Endothelial cell of umbilical vein (primary cell): ENCODE measurements at regions not wholly inside any gene's neighbourhood (a gene's known extent, or its start where the extent isn't known, plus 50 kb on each side); places are given as distances from the start of the nearest gene placed in this dataset.
"Not testable (repeated sequence)": the region's sequence is repeated elsewhere in the genome, so short reads cannot be mapped to it uniquely, and the experiment has no call there.

Experiments used
- BruUV-seq: library from RNA; stranded (reverse); fragments of 400-500 nt; replicated peaks from 2 replicates; lab custom pipeline; 2021; lab: Mats Ljungman, UMichigan
- CTCF ChIA-PET: fragments of 300-600, 350-600 bp; sonication (Branson Sonifier 250); formaldehyde crosslinking; loops from one replicate; lab custom pipeline; 2021; ENCODE audit warnings: antibody characterized with exemption, inconsistent platforms; lab: Charles Lee
- POLR2A ChIA-PET: fragments of 300-600, 350-600 bp; sonication (Branson Sonifier 250); formaldehyde crosslinking; loops from one replicate; lab custom pipeline; 2021; ENCODE audit warnings: antibody characterized with exemption, inconsistent platforms; lab: Charles Lee
- DNase-seq: peaks from one replicate; pipeline ENCODE4 v3.0.0-alpha.2; 2011; ENCODE audit warnings: low read depth, low spot score
- FAIRE-seq: peaks from 2 replicates; lab custom pipeline; 2011; peaks lifted over from hg19 to GRCh38; lab: Jason Lieb, UNC
- H2AFZ ChIP-seq: 2 replicates; pipeline ENCODE4 v1.6.0; 2012; ENCODE audit warnings: low read depth, low read length, control low read depth, inconsistent platforms
- H3K27ac ChIP-seq: 2 replicates; pipeline ENCODE4 v1.5.1; 2011; ENCODE audit warnings: low read depth, mild to moderate bottlenecking, control low read depth, low read length, moderate library complexity; ENCODE audit not compliant: insufficient read depth
- H3K27me3 ChIP-seq, 2 experiments: 2 replicates each; pipeline versions ENCODE4 v1.6.0 to v1.6.1; 2011; ENCODE audit warnings: low read length in 2 of 2, mixed read lengths in 1 of 2; ENCODE audit not compliant: control insufficient read depth in 2 of 2, insufficient read depth in 2 of 2
- H3K36me3 ChIP-seq, 2 experiments: 2 replicates in 1 of 2; 3 replicates in 1 of 2; pipeline ENCODE4 v1.5.1; 2011; ENCODE audit warnings: low read length in 2 of 2, mild to moderate bottlenecking in 1 of 2, moderate library complexity in 1 of 2; ENCODE audit not compliant: control insufficient read depth in 2 of 2, insufficient read depth in 2 of 2; ENCODE audit errors: extremely low read depth in 1 of 2
- H3K4me1 ChIP-seq: 3 replicates; pipeline ENCODE4 v1.5.1; 2011; ENCODE audit warnings: mild to moderate bottlenecking, low read length; ENCODE audit not compliant: control insufficient read depth, insufficient read depth; ENCODE audit errors: extremely low read depth
- H3K4me2 ChIP-seq: 2 replicates; pipeline ENCODE4 v1.6.1; 2011; ENCODE audit warnings: low read length, control low read depth, mixed read lengths; ENCODE audit not compliant: insufficient read depth
- H3K4me3 ChIP-seq, 3 experiments: fragments of 200-600 bp in 1 of 3; sonication (generic), shearing (Covaris generic) in 1 of 3; replicated peaks in 1 of 3; 2 replicates each; pipeline ENCODE4 v1.5.1; 2011 to 2016; ENCODE audit warnings: control low read depth in 3 of 3, low read length in 3 of 3, mild to moderate bottlenecking in 2 of 3, inconsistent platforms in 1 of 3, low read depth in 1 of 3, moderate library complexity in 1 of 3; ENCODE audit not compliant: insufficient read depth in 1 of 3
- H3K79me2 ChIP-seq: 2 replicates; pipeline ENCODE4 v1.6.0; 2012; ENCODE audit warnings: low read length, inconsistent platforms; ENCODE audit not compliant: control insufficient read depth, insufficient read depth
- H3K9ac ChIP-seq: replicated peaks from 2 replicates; pipeline ENCODE3; 2011; ENCODE audit warnings: low read length, control low read depth; ENCODE audit not compliant: insufficient read depth; ENCODE audit errors: extremely low read depth
- H3K9me1 ChIP-seq: replicated peaks from 3 replicates; pipeline ENCODE4 v1.6.0; 2011; ENCODE audit warnings: mild to moderate bottlenecking, low read length; ENCODE audit not compliant: control insufficient read depth, insufficient read depth; ENCODE audit errors: extremely low read depth
- H3K9me3 ChIP-seq: replicated peaks from 2 replicates; pipeline ENCODE4 v1.5.1; 2012; ENCODE audit warnings: low read length, inconsistent platforms; ENCODE audit not compliant: control insufficient read depth, insufficient read depth
- H4K20me1 ChIP-seq: replicated peaks from 2 replicates; pipeline ENCODE3; 2011; ENCODE audit warnings: mild to moderate bottlenecking, low read length; ENCODE audit not compliant: control insufficient read depth, insufficient read depth; ENCODE audit errors: extremely low read depth
- dilution Hi-C: fragments of 300-500 bp; cut with MboI; formaldehyde crosslinking; loops from one replicate; pipeline ENCODE4 v1.15.0; 2019; ENCODE audit warnings: low sequenced_read_pairs; ENCODE audit not compliant: extremely low pct_ligation_motif_present
- intact Hi-C: fragments of 100-400 bp; cut with micrococcal nuclease; formaldehyde crosslinking; loops from one replicate; pipeline ENCODE4 v1.10.0; 2022

DNA sequence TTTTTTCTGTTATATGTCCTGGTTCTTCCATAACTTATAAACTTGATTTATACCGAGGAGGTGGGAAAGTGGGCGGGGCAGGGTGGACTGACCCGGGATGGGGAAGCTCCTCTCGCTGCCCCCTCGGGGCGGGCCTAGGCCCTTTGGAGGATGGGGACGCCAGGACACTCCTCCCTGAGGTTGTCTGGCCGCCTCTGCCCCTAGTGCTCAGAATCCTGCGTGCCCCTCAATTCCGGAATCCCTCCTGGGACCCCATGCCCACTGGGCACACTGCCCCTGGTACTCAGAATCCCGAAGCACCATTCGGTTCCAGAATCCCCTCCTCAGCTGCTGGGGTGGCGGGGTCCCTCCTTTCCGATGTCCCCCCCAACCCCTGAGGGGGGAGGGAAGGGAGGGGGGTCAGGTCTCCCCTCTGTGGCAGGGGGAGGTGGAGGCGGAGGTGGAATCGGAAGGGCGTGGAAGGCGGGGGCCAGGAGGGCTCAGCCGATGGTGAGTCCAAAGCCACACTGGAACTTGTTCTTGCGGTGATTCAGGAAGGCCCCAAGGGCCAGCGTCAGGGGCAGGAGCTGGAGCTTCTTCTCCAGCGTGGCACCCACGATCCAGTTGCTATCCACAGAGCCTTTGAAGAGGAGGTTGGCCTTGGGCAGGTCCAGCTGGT lies 164.0 kb downstream of the POTEH start:
- H3K27ac ChIP-seq, intact Hi-C loops, H3K4me2 ChIP-seq, CTCF ChIA-PET, H3K36me3 ChIP-seq, H3K9me1 ChIP-seq, H4K20me1 ChIP-seq, POLR2A ChIA-PET, H2AFZ ChIP-seq, dilution Hi-C loops, H3K9ac ChIP-seq, H3K79me2 ChIP-seq, DNase-seq, H3K4me3 ChIP-seq, FAIRE-seq, H3K4me1 ChIP-seq, H3K9me3 ChIP-seq, BruUV-seq, H3K27me3 ChIP-seq: not testable (repeated sequence)

DNA sequence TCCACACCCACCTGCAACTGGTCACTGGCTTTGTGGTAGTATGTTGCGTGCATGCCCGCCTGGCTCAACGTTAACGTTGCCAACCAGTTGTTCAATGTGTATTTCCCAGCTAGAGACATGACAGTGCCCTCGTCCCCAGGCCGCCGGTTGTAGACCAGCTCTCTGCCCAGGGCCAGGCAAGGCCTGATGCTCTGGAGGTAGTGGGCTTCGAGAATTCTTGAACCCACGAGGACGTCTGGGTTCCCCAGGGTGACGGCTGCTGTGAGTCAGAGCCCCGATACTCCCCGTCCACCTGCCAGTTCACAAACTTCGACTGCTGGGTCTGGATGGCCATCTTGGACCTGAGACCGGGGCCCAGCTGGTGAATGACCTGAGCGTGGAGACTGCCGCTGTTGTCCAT lies 164.6 kb downstream of the POTEH start:
- H2AFZ ChIP-seq, POLR2A ChIA-PET, H3K36me3 ChIP-seq, intact Hi-C loops, H3K79me2 ChIP-seq, H3K4me1 ChIP-seq, H3K4me2 ChIP-seq, CTCF ChIA-PET, FAIRE-seq, H3K27ac ChIP-seq, H3K27me3 ChIP-seq, H3K9me1 ChIP-seq, dilution Hi-C loops, H3K4me3 ChIP-seq, BruUV-seq, H4K20me1 ChIP-seq, H3K9ac ChIP-seq, H3K9me3 ChIP-seq: not testable (repeated sequence)
- DNase-seq = peak; percentile 0

DNA sequence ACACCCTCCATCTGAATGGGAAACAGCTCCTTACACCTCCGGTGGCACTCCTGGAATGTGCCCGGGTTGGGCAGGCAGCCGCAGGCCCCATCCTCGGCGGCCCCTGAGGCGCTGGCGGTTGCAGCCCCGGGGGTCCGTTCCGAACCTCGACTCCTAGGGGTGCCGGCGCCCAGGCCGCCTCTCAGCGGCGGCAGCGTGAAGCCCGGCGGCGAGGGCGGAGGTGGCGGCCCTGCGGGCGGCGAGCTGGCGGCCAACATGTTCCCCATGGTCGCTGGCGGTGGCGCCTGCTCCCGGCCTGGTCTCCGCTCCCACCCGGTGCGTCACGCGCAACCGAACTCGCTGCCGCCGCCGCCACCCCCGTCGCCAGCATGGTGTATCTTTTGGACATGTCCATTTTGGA lies 165.2 kb downstream of the POTEH start:
- intact Hi-C loops, H3K4me2 ChIP-seq, H3K4me1 ChIP-seq, H3K79me2 ChIP-seq, dilution Hi-C loops, H3K9ac ChIP-seq, POLR2A ChIA-PET, H3K9me3 ChIP-seq, DNase-seq, H3K9me1 ChIP-seq, H3K36me3 ChIP-seq, H2AFZ ChIP-seq, BruUV-seq, H3K4me3 ChIP-seq, H4K20me1 ChIP-seq, H3K27me3 ChIP-seq, H3K27ac ChIP-seq, CTCF ChIA-PET, FAIRE-seq: not testable (repeated sequence)

DNA sequence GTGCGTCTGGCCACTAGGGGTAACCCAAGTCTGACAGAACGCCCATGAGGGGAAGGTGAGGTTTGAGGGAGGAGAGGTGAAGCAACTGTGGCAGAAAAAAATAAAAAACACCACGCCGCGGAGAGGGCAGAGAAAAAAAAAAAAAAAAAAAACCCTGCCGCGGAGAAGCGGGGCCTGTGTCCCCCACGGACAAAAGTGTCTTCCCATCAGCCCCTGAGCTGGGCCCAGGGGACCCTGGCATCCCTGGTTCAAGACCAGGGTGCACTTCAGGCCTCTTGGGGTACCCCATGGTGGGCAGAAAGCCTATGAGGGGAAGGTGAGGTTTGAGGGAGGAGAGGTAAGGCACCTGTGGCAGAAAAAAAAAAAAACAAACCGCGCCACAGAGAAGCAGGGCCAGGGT lies 191.1 kb downstream of the POTEH start:
- dilution Hi-C loops, H3K4me2 ChIP-seq, H3K27ac ChIP-seq, CTCF ChIA-PET, H3K27me3 ChIP-seq, H3K4me1 ChIP-seq, H3K9me1 ChIP-seq, H3K79me2 ChIP-seq, H2AFZ ChIP-seq, POLR2A ChIA-PET, H3K9ac ChIP-seq, FAIRE-seq, H3K4me3 ChIP-seq, H4K20me1 ChIP-seq, H3K9me3 ChIP-seq, BruUV-seq, DNase-seq, intact Hi-C loops, H3K36me3 ChIP-seq: not testable (repeated sequence)
